Activated CD4-positive, alpha-beta T cell treated with anti-CD3 and anti-CD28 coated beads, Interleukin-2, amount 10 ng/mL, durations not matched to agents 24 days and 14 days (primary cell): ENCODE measurements at regions not wholly inside any gene's neighbourhood (a gene's known extent, or its start where the extent isn't known, plus 50 kb on each side); places are given as distances from the start of the nearest gene placed in this dataset.

Source experiments
- DNase-seq: peaks from one replicate; pipeline ENCODE4 v3.0.0; 2022
- H3K27ac Mint-ChIP-seq: one replicate; pipeline ENCODE4 v1.8.0; 2022; ENCODE audit warnings: mild to moderate bottlenecking, mixed read lengths
- H3K27me3 Mint-ChIP-seq: one replicate; pipeline ENCODE4 v1.8.0; 2022; ENCODE audit warnings: mixed read lengths
- H3K36me3 Mint-ChIP-seq: one replicate; pipeline ENCODE4 v1.8.0; 2022; ENCODE audit warnings: low read depth, mild to moderate bottlenecking, mixed read lengths
- H3K4me1 Mint-ChIP-seq: one replicate; pipeline ENCODE4 v1.8.0; 2021; ENCODE audit warnings: mixed read lengths
- H3K4me3 Mint-ChIP-seq: one replicate; pipeline ENCODE4 v1.8.0; 2022; ENCODE audit warnings: mild to moderate bottlenecking, moderate library complexity, mixed read lengths
- H3K9me3 Mint-ChIP-seq: one replicate; pipeline ENCODE4 v1.8.0; 2021; ENCODE audit warnings: mixed read lengths
- intact Hi-C: fragments of 100-400 bp; cut with micrococcal nuclease; formaldehyde crosslinking; loops from one replicate; pipeline ENCODE4 v1.15.1; 2023

- H3K27me3 Mint-ChIP-seq: no peaks in the 10 kb centered on the region
- H3K4me3 Mint-ChIP-seq: no peak overlapping the region
- H3K27ac Mint-ChIP-seq: no peak overlapping the region
- DNase-seq: no peak
- H3K36me3 Mint-ChIP-seq: no peaks in the 10 kb centered on the region
- intact Hi-C loops: no loop called here
- no peaks in the 10 kb centered on the region for H3K4me1 Mint-ChIP-seq
- H3K9me3 Mint-ChIP-seq: no peaks in the 10 kb centered on the region
Observed at GRCh38 chrX:42725196-42725595, 52.8 kb downstream of the PPP1R2C start.

DNA sequence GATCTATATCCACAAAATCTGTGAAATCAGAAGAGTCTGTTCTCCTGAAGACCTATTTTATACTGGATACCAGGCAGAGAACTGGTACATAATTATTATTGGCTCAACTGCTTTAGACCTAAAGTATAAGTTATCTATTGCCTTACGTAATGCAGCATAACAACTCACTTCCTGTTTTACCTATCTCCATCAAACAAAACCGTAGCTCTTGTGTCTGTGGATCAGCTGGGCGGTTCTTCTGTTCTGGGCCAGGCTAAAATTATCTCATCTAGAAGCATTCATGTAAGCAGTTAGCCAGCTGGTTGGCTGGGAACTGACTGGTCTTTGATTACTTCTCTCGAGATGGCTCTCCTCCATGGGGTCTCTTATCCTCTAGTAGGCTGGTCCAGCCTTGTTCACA is 57.8 kb downstream of the PPP1R2C start:
- intact Hi-C loops: no loop called here
- Mint-ChIP-seq H3K4me1 (no peaks in the 10 kb centered on the region), H3K27ac (no peak overlapping the region), H3K9me3 (no peaks in the 10 kb centered on the region), H3K4me3 (no peak overlapping the region), H3K27me3 (no peaks in the 10 kb centered on the region), H3K36me3 (no peaks in the 10 kb centered on the region)
- no peak for DNase-seq

DNA sequence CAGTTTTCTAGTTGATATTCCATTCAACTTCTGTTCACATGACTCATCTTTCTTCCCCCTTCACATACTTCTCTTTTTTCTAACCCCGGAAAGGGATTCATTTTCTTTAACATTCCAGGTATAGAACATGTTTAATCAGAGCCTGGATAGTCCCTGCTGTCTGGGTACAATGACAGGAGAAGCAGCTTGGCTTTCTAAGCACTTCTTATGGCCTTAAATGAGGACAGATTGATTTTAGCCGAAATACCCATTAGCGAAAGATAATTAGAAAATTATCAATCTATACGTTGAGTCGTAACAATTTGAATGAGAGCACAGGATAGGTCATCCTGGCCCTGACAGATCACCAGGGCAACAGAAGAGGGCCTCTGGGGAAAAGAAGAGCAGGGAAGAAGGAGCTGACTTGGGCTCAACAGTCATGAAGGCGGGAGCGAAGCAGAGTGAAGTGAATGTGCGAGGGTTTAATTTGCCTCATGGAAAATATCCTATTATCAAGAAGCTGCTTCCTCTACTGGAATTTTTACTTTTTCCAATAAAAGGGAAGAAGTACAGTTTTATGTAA is 62.2 kb downstream of the PPP1R2C start:
- intact Hi-C loops: no loop called here
- no peak for DNase-seq
- Mint-ChIP-seq H3K27me3 (no peaks in the 10 kb centered on the region), H3K9me3 (no peaks in the 10 kb centered on the region), H3K36me3 (no peaks in the 10 kb centered on the region), H3K27ac (no peak overlapping the region), H3K4me1 (no peaks in the 10 kb centered on the region), H3K4me3 (no peak overlapping the region)

DNA sequence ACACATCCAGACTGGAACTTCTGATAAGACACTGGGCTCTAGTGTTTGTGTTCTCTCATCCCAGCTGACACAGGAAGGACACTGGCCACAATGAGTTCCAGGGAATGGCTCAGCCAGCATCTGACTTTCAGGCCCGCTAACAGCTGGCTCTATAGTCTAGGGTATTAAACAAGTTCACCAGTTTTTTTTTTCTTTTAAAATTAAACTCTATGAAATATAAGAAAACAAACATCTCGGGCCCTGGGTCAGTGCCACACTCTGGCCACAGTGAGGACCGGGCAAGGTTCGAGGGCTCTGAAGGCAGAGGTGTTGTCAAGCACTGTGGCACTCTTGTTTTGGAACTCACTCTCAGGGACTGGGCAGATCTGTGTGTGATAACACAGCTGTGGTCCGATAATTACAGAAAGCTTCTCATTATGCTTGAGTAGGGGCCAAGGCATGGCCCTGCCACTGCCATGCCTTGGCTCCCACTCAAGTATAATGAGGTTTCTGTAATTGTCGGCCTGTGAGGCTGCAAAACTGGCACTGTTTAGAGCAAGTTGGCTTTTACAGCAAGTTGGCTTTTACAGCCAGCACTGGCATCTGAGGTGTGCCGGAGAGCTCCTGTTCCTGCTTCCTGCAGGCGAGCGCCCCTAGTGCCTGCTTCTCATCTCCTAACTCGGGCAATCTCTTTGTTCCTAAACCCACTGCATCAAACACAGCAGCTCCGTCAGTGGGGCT is 62.8 kb downstream of the PPP1R2C start:
- no peaks in the 10 kb centered on the region for H3K36me3 Mint-ChIP-seq
- no peaks in the 10 kb centered on the region for H3K27me3 Mint-ChIP-seq

DNA sequence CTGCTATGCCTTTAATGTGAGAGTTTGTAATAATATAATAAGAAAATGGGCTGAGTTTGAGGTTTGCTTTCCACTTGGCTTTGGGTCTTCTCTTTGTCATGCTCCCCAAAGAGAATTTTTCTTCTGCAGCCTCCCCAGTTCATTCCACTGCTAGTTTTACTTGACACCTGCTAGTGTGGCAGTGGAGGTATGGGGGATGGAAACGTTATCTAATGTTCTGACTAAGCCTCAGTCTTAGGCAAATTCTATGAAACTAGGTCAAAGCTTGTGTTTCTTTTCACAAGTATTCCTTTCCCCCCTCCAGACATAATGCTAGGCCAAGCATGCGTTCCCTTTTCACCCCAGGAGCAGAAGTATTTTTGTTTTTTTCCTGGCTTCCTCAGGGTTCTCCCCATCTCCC is 67.5 kb downstream of the PPP1R2C start:
- Mint-ChIP-seq H3K36me3 (no peaks in the 10 kb centered on the region), H3K4me1 (no peaks in the 10 kb centered on the region), H3K4me3 (no peak overlapping the region), H3K27ac (no peak overlapping the region), H3K27me3 (no peaks in the 10 kb centered on the region), H3K9me3 (no peaks in the 10 kb centered on the region)
- intact Hi-C loops: no loop called here
- DNase-seq: no peak

More for the DNA sequence above, 62.8 kb downstream of the PPP1R2C start:
- intact Hi-C loops: no loop called here
- Mint-ChIP-seq H3K4me1 (no peaks in the 10 kb centered on the region), H3K27ac (no peak overlapping the region), H3K9me3 (no peaks in the 10 kb centered on the region), H3K4me3 (no peak overlapping the region)
- peak; percentile 69 for DNase-seq

DNA sequence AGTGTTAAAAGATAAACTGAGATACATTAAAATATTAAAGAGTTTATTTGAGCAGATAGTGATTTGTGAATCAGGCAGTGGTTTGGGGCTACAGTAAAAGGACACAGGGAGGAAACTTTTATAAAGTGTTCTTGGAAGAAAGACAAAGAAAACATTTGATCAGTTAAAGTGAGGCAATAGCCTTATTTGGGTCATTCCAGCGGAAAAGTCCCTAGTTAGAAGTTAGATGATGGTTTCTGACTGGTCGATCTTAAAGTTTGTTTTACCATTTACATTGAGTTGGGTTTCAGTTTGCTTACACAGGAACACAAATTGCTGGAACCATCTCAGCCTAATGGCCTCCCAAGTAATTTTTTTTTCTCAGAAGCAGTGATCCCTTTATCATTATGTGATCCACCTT is 69.7 kb downstream of the PPP1R2C start:
- H3K27ac Mint-ChIP-seq: no peak overlapping the region
- no peak overlapping the region for H3K4me3 Mint-ChIP-seq
- intact Hi-C loops: no loop called here
- H3K9me3 Mint-ChIP-seq: no peaks in the 10 kb centered on the region
- H3K27me3 Mint-ChIP-seq: no peaks in the 10 kb centered on the region
- no peak for DNase-seq
- no peaks in the 10 kb centered on the region for H3K36me3 Mint-ChIP-seq
- H3K4me1 Mint-ChIP-seq: peaks cover 4% of the 10 kb centered on the region

GRCh38 chrX:42707742-42708141 is 70.2 kb downstream of the PPP1R2C start:
- Mint-ChIP-seq H3K36me3 (no peaks in the 10 kb centered on the region), H3K9me3 (no peaks in the 10 kb centered on the region), H3K27me3 (no peaks in the 10 kb centered on the region), H3K4me1 (peaks cover 4% of the 10 kb centered on the region), H3K27ac (no peak overlapping the region), H3K4me3 (no peak overlapping the region)
- intact Hi-C loops: no loop called here
- no peak for DNase-seq

- intact Hi-C loops: no loop called here
- Mint-ChIP-seq H3K27ac (no peak overlapping the region), H3K27me3 (no peaks in the 10 kb centered on the region), H3K4me1 (peaks cover 4% of the 10 kb centered on the region), H3K9me3 (no peaks in the 10 kb centered on the region), H3K36me3 (no peaks in the 10 kb centered on the region), H3K4me3 (no peak overlapping the region)
- peak; percentile 51 for DNase-seq
Observed at GRCh38 chrX:42704454-42704853, 73.5 kb downstream of the PPP1R2C start.

GRCh38 chrX:42697544-42697943 is 80.4 kb downstream of the PPP1R2C start:
- Mint-ChIP-seq H3K9me3 (peaks cover 4% of the 10 kb centered on the region), H3K36me3 (no peaks in the 10 kb centered on the region), H3K27ac (no peak overlapping the region), H3K27me3 (no peaks in the 10 kb centered on the region), H3K4me3 (no peak overlapping the region), H3K4me1 (no peaks in the 10 kb centered on the region)
- DNase-seq: no peak
- intact Hi-C loops: no loop called here

DNA sequence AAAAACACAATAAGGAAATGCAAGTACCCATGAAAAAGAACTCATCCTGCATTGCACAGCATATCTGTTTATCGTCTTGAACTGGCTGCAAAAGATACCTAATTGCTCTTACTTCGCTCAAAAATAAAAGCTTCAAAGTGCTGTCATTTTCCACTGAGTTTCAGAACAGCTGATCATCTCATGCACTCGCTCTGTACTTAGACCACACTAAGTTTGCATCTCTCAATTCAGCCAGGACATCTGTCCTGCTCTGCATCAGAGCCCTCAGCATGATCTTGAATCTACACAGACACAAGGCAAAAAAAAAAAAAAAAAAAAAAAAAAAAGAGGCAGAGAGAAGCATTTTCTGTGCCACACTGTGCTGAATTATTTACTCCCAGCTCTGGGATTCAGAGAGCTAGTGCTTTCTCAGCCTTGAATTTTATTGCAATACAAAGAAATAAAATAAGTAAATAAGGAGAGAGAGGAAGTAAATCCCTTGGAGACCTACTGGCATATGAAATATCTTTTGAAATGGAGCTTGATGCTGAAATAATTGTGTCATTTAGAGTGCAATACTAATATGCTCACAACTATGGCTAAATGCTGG is 81.3 kb downstream of the PPP1R2C start:
- no peaks in the 10 kb centered on the region for H3K36me3 Mint-ChIP-seq
- H3K4me1 Mint-ChIP-seq: no peaks in the 10 kb centered on the region
- H3K27ac Mint-ChIP-seq: no peak overlapping the region
- intact Hi-C loops: no loop called here
- H3K9me3 Mint-ChIP-seq: peaks cover 4% of the 10 kb centered on the region
- no peak for DNase-seq
- no peak overlapping the region for H3K4me3 Mint-ChIP-seq
- H3K27me3 Mint-ChIP-seq: no peaks in the 10 kb centered on the region

GRCh38 chrX:42695800-42696358 is 82.1 kb downstream of the PPP1R2C start:
- no peaks in the 10 kb centered on the region for H3K36me3 Mint-ChIP-seq
- H3K9me3 Mint-ChIP-seq: peaks cover 4% of the 10 kb centered on the region
- H3K27ac Mint-ChIP-seq: no peak overlapping the region
- no peak overlapping the region for H3K4me3 Mint-ChIP-seq
- no peaks in the 10 kb centered on the region for H3K27me3 Mint-ChIP-seq
- no peaks in the 10 kb centered on the region for H3K4me1 Mint-ChIP-seq
- intact Hi-C loops: no loop called here
- DNase-seq: no peak

DNA sequence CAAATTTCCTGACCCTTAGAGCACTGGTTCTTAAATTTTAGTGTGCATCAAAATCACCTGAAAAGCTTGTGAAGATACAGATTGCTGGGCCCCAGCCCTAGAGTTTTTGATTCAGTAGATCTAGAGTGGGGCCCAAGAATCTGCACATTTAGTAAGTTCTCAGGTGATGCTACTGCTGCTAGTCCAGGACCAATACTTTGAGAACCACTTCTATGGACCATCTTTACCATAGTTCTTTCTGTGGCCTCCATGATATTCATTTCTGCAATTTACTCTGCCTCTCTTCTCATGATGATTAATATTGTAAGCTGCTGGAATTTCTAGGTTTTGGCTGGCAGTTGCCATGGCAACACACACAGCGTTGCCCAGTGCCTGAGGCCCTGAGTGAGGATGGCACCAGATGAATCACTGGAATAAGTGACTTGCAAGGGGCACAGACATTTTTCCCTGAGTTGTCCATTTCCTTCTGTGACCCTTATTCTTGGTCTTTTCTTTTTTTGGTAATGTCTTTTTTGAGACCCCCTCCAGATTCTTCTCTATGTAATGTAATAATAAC is 83.6 kb downstream of the PPP1R2C start:
- no peak overlapping the region for H3K27ac Mint-ChIP-seq
- DNase-seq: no peak
- H3K9me3 Mint-ChIP-seq: peaks cover 4% of the 10 kb centered on the region
- no peaks in the 10 kb centered on the region for H3K36me3 Mint-ChIP-seq
- intact Hi-C loops: no loop called here
- no peak overlapping the region for H3K4me3 Mint-ChIP-seq
- H3K27me3 Mint-ChIP-seq: no peaks in the 10 kb centered on the region
- H3K4me1 Mint-ChIP-seq: no peaks in the 10 kb centered on the region

DNA sequence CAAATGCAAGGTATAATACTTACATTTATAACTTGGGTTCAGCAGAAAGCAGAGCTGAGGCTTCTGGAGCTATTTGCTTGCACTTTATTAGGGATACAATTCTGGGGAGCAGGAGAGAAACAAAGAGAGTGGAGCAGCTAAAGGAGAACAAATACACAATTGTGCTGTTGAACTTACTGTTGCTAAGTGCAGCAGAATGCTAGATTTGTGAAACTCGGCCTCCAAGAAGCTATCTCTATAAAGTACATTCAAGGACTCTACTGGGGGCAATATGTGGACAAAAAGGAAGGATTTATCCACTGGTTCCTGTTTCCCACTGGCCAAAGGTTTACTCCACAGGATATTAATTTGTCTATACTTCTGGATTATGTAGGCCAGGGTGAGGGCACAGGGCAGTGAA is 86.8 kb downstream of the PPP1R2C start:
- DNase-seq: no peak
- Mint-ChIP-seq H3K4me3 (no peak overlapping the region), H3K4me1 (no peaks in the 10 kb centered on the region), H3K27me3 (no peaks in the 10 kb centered on the region), H3K36me3 (no peaks in the 10 kb centered on the region), H3K27ac (no peak overlapping the region), H3K9me3 (no peaks in the 10 kb centered on the region)
- intact Hi-C loops: no loop called here

- intact Hi-C loops: no loop called here
- Mint-ChIP-seq H3K9me3 (no peaks in the 10 kb centered on the region), H3K27ac (no peak overlapping the region), H3K36me3 (no peaks in the 10 kb centered on the region), H3K4me3 (no peak overlapping the region), H3K4me1 (no peaks in the 10 kb centered on the region), H3K27me3 (no peaks in the 10 kb centered on the region)
- DNase-seq: no peak
Observed at GRCh38 chrX:42686706-42687105, 91.3 kb downstream of the PPP1R2C start.
